ENCODE measurements at regions not wholly inside any gene's neighbourhood (a gene's known extent, or its start where the extent isn't known, plus 50 kb on each side); places are given as distances from the start of the nearest gene placed in this dataset.
"Not testable (repeated sequence)": the region's sequence is repeated elsewhere in the genome, so short reads cannot be mapped to it uniquely, and the experiment has no call there.

- Histone ChIP-seq H3K4me1 (peaks cover 5% of the 10 kb centered on the region; the same call in 1 of the 2 replicates), H3K36me3 (replicated peaks) (no peaks in the 10 kb centered on the region), H3K4me3 (no peak overlapping the region), H3K9me3 (peaks cover 10% of the 10 kb centered on the region), H3K27me3 (ENCODE audit: low read depth) (no peaks in the 10 kb centered on the region)
- in situ Hi-C loops (cut with MboI; ENCODE audit: low sequenced_read_pairs): no loop called here
- no peak for DNase-seq (ENCODE audit: low spot score in 2 of 2)
Observed at GRCh38 chr6:158900663-158901312, 81.6 kb upstream of the EZR start.

- H3K4me1 ChIP-seq: peaks cover 25% of the 10 kb centered on the region
- in situ Hi-C loops (cut with MboI; ENCODE audit: low sequenced_read_pairs): no loop called here
- no peaks in the 10 kb centered on the region for H3K27me3 ChIP-seq (ENCODE audit: low read depth)
- no peak overlapping the region for H3K4me3 ChIP-seq
- no peaks in the 10 kb centered on the region for H3K36me3 ChIP-seq (replicated peaks)
- no peak for DNase-seq (ENCODE audit: low spot score in 2 of 2)
- H3K9me3 ChIP-seq: no peaks in the 10 kb centered on the region
Observed at GRCh38 chr6:158897236-158897635, 78.1 kb upstream of the EZR start.

- no peaks in the 10 kb centered on the region for H3K36me3 ChIP-seq (replicated peaks)
- no peak overlapping the region for H3K4me3 ChIP-seq
- in situ Hi-C loops (cut with MboI; ENCODE audit: low sequenced_read_pairs): no loop called here
- DNase-seq (ENCODE audit: low spot score in 2 of 2): no peak
- peaks cover 32% of the 10 kb centered on the region for H3K4me1 ChIP-seq
- H3K9me3 ChIP-seq: no peaks in the 10 kb centered on the region; the same call in 1 of the 2 replicates
- H3K27me3 ChIP-seq (ENCODE audit: low read depth): no peaks in the 10 kb centered on the region
Observed at GRCh38 chr6:158895661-158896060, 76.5 kb upstream of the EZR start.

- peaks cover 30% of the 10 kb centered on the region for H3K4me1 ChIP-seq
- H3K4me3 ChIP-seq: no peak overlapping the region
- DNase-seq (ENCODE audit: low spot score in 2 of 2): peak; percentile 70 to 93
- no peaks in the 10 kb centered on the region for H3K27me3 ChIP-seq (ENCODE audit: low read depth)
- no peaks in the 10 kb centered on the region for H3K36me3 ChIP-seq (replicated peaks)
- in situ Hi-C loops (cut with MboI; ENCODE audit: low sequenced_read_pairs): no loop called here
- no peaks in the 10 kb centered on the region; the same call in 1 of the 2 replicates for H3K9me3 ChIP-seq
Observed at GRCh38 chr6:158894193-158894592, 75.0 kb upstream of the EZR start.

GRCh38 chr6:158892266-158892665, 73.1 kb upstream of the EZR start:
- in situ Hi-C loops (cut with MboI; ENCODE audit: low sequenced_read_pairs): no loop called here
- Histone ChIP-seq H3K27me3 (ENCODE audit: low read depth) (no peaks in the 10 kb centered on the region), H3K36me3 (replicated peaks) (no peaks in the 10 kb centered on the region), H3K9me3 (no peaks in the 10 kb centered on the region; the same call in 1 of the 2 replicates), H3K4me1 (peaks cover 32% of the 10 kb centered on the region), H3K4me3 (no peak overlapping the region)
- peak in 1 of 2 experiments; percentile 95 for DNase-seq (ENCODE audit: low spot score in 2 of 2)

- H3K36me3 ChIP-seq (replicated peaks); H3K9me3 ChIP-seq; in situ Hi-C loops (cut with MboI; ENCODE audit: low sequenced_read_pairs); H3K4me3 ChIP-seq; DNase-seq (ENCODE audit: low spot score in 2 of 2); H3K27me3 ChIP-seq (ENCODE audit: low read depth): not testable (repeated sequence)
- peaks cover 32% of the 10 kb centered on the region for H3K4me1 ChIP-seq
Observed at GRCh38 chr6:158891560-158891959, 72.4 kb upstream of the EZR start.

GRCh38 chr6:158888171-158888570, 69.0 kb upstream of the EZR start:
- DNase-seq (ENCODE audit: low spot score in 2 of 2); H3K9me3 ChIP-seq; H3K36me3 ChIP-seq (replicated peaks); H3K27me3 ChIP-seq (ENCODE audit: low read depth); H3K4me3 ChIP-seq; in situ Hi-C loops (cut with MboI; ENCODE audit: low sequenced_read_pairs): not testable (repeated sequence)
- H3K4me1 ChIP-seq: peaks cover 18% of the 10 kb centered on the region

GRCh38 chr6:158886346-158886977, 67.3 kb upstream of the EZR start:
- H3K9me3 ChIP-seq; DNase-seq (ENCODE audit: low spot score in 2 of 2); H3K27me3 ChIP-seq (ENCODE audit: low read depth); H3K36me3 ChIP-seq (replicated peaks); in situ Hi-C loops (cut with MboI; ENCODE audit: low sequenced_read_pairs); H3K4me1 ChIP-seq; H3K4me3 ChIP-seq: not testable (repeated sequence)

- H3K4me1 ChIP-seq; in situ Hi-C loops (cut with MboI; ENCODE audit: low sequenced_read_pairs); H3K9me3 ChIP-seq; H3K27me3 ChIP-seq (ENCODE audit: low read depth); H3K36me3 ChIP-seq (replicated peaks); DNase-seq (ENCODE audit: low spot score in 2 of 2); H3K4me3 ChIP-seq: not testable (repeated sequence)
Observed at GRCh38 chr6:158881884-158882283, 62.7 kb upstream of the EZR start.

- H3K4me3 ChIP-seq; H3K36me3 ChIP-seq (replicated peaks); H3K4me1 ChIP-seq; H3K9me3 ChIP-seq; in situ Hi-C loops (cut with MboI; ENCODE audit: low sequenced_read_pairs); H3K27me3 ChIP-seq (ENCODE audit: low read depth); DNase-seq (ENCODE audit: low spot score in 2 of 2): not testable (repeated sequence)
Observed at GRCh38 chr6:158881276-158881675, 62.1 kb upstream of the EZR start.

- in situ Hi-C loops (cut with MboI; ENCODE audit: low sequenced_read_pairs): no loop called here
- DNase-seq (ENCODE audit: low spot score in 2 of 2): no peak
- no peak overlapping the region for H3K4me3 ChIP-seq
- 0 out of 2 replicates have a peak, but pooled peaks cover 4% of the 10 kb centered on the region for H3K9me3 ChIP-seq
- H3K4me1 ChIP-seq: no peaks in the 10 kb centered on the region
- no peaks in the 10 kb centered on the region for H3K36me3 ChIP-seq (replicated peaks)
- H3K27me3 ChIP-seq (ENCODE audit: low read depth): no peaks in the 10 kb centered on the region
Observed at GRCh38 chr6:158879180-158879579, 60.0 kb upstream of the EZR start.

GRCh38 chr6:158877716-158878115, 58.5 kb upstream of the EZR start:
- H3K4me1 ChIP-seq: no peaks in the 10 kb centered on the region
- no peaks in the 10 kb centered on the region for H3K36me3 ChIP-seq (replicated peaks)

GRCh38 chr6:158876886-158877285, 57.7 kb upstream of the EZR start:
- no peak overlapping the region for H3K4me3 ChIP-seq
- no peaks in the 10 kb centered on the region for H3K4me1 ChIP-seq
- no peaks in the 10 kb centered on the region for H3K27me3 ChIP-seq (ENCODE audit: low read depth)
- H3K36me3 ChIP-seq (replicated peaks): no peaks in the 10 kb centered on the region
- in situ Hi-C loops (cut with MboI; ENCODE audit: low sequenced_read_pairs): no loop called here
- DNase-seq (ENCODE audit: low spot score in 2 of 2): no peak
- H3K9me3 ChIP-seq: 0 out of 2 replicates have a peak, but pooled peaks cover 4% of the 10 kb centered on the region

More at GRCh38 chr6:158877716-158878115, 58.5 kb upstream of the EZR start:
- no peak for DNase-seq (ENCODE audit: low spot score in 2 of 2)
- 0 out of 2 replicates have a peak, but pooled peaks cover 4% of the 10 kb centered on the region for H3K9me3 ChIP-seq
- no peaks in the 10 kb centered on the region for H3K27me3 ChIP-seq (ENCODE audit: low read depth)
- H3K4me3 ChIP-seq: no peak overlapping the region
- in situ Hi-C loops (cut with MboI; ENCODE audit: low sequenced_read_pairs): no loop called here

- in situ Hi-C loops (cut with MboI; ENCODE audit: low sequenced_read_pairs): no loop called here
- Histone ChIP-seq H3K4me3 (no peak overlapping the region), H3K4me1 (peaks cover 13% of the 10 kb centered on the region)
Observed at GRCh38 chr6:158870649-158870957, 51.4 kb upstream of the EZR start.

More at GRCh38 chr6:158870649-158870957, 51.4 kb upstream of the EZR start:
- H3K27me3 ChIP-seq (ENCODE audit: low read depth): no peaks in the 10 kb centered on the region
- DNase-seq (ENCODE audit: low spot score in 2 of 2): no peak
- H3K9me3 ChIP-seq: no peaks in the 10 kb centered on the region
- no peaks in the 10 kb centered on the region for H3K36me3 ChIP-seq (replicated peaks)
